SW 1271 (cell line): ENCODE measurements at regions not wholly inside any gene's neighbourhood (a gene's known extent, or its start where the extent isn't known, plus 50 kb on each side); places are given as distances from the start of the nearest gene placed in this dataset.

Experiments
- DNase-seq, 2 experiments: peaks; one replicate each; lab custom pipeline; 2025; lab: John Stamatoyannopoulos, UW

GRCh38 chr15:31241888-31242522 lies 84.6 kb upstream of the KLF13 start:
- DNase-seq, result no peak

- no peak for DNase-seq
Observed at GRCh38 chr15:31243895-31244294, 82.7 kb upstream of the KLF13 start.

- no peak for DNase-seq
Observed at GRCh38 chr15:31245135-31245689, 81.4 kb upstream of the KLF13 start.

- no peak for DNase-seq
Observed at GRCh38 chr15:31245756-31246155, 80.9 kb upstream of the KLF13 start.

GRCh38 chr15:31247404-31247803 lies 79.2 kb upstream of the KLF13 start:
- no peak for DNase-seq

- DNase-seq, result no peak
Observed at GRCh38 chr15:31248263-31248662, 78.4 kb upstream of the KLF13 start.

- no peak for DNase-seq
Observed at GRCh38 chr15:31248951-31249350, 77.7 kb upstream of the KLF13 start.

- no peak for DNase-seq
Observed at GRCh38 chr15:31250033-31250432, 76.6 kb upstream of the KLF13 start.

GRCh38 chr15:31251165-31251564 lies 75.5 kb upstream of the KLF13 start:
- DNase-seq, result no peak

- DNase-seq, result no peak
Observed at GRCh38 chr15:31252171-31252785, 74.4 kb upstream of the KLF13 start.

- DNase-seq, result no peak
Observed at GRCh38 chr15:31254431-31255175, 72.0 kb upstream of the KLF13 start.

GRCh38 chr15:31255176-31255510 lies 71.5 kb upstream of the KLF13 start:
- no peak for DNase-seq

- no peak for DNase-seq
Observed at GRCh38 chr15:31255732-31256377, 70.8 kb upstream of the KLF13 start.

- no peak for DNase-seq
Observed at GRCh38 chr15:31256378-31257265, 70.0 kb upstream of the KLF13 start.

GRCh38 chr15:31257286-31257685 lies 69.3 kb upstream of the KLF13 start:
- DNase-seq, result no peak

GRCh38 chr15:31258260-31258659 lies 68.4 kb upstream of the KLF13 start:
- DNase-seq, result no peak

- no peak for DNase-seq
Observed at GRCh38 chr15:31259562-31260252, 66.9 kb upstream of the KLF13 start.

- no peak for DNase-seq
Observed at GRCh38 chr15:31260646-31261265, 65.9 kb upstream of the KLF13 start.

GRCh38 chr15:31261266-31262142 lies 65.1 kb upstream of the KLF13 start:
- DNase-seq, result no peak

- no peak for DNase-seq
Observed at GRCh38 chr15:31262143-31262530, 64.5 kb upstream of the KLF13 start.
